IPS-NIHi7 (cell line): ENCODE measurements at regions not wholly inside any gene's neighbourhood (a gene's known extent, or its start where the extent isn't known, plus 50 kb on each side); places are given as distances from the start of the nearest gene placed in this dataset.
"Not testable (repeated sequence)": the region's sequence is repeated elsewhere in the genome, so short reads cannot be mapped to it uniquely, and the experiment has no call there.

Experiments
- DNase-seq: peaks from one replicate; pipeline ENCODE4 v3.0.0; 2012; ENCODE audit warnings: mixed read lengths; ENCODE audit errors: extremely low spot score

DNA sequence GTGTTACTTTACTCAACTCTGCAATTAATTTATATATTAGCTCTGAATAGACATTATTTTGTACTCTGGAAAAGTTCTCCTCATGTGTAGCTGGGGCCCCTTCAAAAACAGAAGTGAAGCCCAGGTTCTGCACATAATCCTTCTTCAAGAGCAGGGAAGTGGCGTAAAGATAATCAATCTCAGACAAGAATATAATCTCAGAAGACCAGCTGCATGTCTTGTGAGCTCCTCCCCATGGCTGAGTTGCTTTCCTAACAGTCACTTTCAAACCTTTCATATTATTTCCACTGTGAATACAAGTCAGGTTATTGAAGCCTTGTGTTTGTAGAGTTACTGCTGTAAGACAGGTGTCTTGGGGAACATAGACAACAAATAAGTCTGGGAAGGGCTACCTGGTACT is 691.9 kb downstream of the RFPL4B start:
- no peak for DNase-seq

DNA sequence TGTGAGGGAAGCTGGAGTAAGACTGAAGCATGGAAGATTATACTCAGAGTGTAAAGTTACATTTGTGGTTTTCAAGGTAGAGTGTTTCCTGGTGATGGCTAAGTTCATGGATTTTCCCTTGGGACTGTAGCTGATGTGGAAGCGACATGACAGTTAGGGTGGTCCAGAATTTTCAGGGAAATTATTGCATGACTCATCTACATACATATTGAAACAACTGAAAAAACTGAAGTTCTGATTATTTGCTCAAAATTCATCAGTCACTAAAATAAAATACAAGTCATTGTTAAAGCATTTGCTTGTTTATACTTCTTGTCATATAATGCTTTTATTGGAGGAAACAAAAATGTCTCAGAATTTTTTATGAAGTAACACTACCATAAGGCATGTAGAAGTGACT is 700.0 kb downstream of the RFPL4B start:
- no peak for DNase-seq

DNA sequence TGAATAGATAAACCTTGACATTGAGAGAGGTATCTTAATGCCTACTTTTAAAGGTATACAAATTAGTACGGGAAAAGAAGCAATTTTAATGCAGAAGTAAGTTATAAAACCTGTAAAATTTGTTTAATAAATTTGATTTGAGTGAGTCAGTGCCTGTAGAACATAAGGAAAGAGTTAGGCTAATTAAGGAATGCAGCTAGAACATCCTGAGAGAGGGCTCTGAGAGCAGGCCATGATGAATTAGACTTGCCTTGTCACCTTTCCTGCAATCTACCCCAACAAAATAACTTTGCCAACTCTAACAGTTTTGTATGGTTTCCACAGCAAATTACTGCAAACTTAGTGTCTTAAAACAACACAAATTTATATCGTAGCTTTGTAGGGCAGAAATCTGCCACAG is 700.8 kb downstream of the RFPL4B start:
- no peak for DNase-seq

DNA sequence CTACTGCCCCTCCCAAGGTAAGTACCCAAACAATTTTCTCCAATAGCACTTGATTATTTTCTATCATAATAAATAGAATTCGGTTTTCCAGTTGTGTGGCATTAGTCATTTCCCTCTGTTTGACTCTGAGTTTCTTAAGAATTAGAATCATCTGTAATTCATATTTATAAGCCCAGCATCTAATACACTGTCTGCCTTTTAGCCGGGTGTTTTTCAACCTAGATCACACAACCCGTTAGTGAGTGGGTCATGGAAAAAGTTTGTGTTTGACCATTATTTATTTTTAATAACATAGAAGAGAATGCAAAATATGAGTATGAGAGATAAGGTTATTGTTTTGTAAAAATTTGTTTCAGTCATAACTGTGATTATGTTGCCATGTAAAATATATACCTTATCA is 701.6 kb downstream of the RFPL4B start:
- DNase-seq, result no peak

DNA sequence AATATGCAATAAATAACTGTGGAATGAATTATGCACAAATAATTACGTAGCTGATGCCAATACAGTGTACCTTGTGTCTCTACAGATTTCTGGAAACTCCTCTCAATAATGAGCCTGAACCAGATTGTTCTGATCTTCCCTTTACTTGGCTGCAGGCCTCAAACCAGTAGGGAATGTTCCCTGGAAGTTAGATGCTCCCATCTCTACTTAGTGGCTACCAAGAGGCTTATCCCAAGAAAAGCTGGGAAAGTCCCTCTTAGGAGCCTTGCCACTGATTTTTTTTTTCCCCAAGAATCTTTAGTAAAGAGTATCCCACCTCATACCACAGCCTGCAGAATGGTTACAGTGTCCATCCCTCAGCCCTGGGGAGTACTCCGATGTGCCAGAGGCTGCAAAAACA is 702.1 kb downstream of the RFPL4B start:
- DNase-seq, result no peak

DNA sequence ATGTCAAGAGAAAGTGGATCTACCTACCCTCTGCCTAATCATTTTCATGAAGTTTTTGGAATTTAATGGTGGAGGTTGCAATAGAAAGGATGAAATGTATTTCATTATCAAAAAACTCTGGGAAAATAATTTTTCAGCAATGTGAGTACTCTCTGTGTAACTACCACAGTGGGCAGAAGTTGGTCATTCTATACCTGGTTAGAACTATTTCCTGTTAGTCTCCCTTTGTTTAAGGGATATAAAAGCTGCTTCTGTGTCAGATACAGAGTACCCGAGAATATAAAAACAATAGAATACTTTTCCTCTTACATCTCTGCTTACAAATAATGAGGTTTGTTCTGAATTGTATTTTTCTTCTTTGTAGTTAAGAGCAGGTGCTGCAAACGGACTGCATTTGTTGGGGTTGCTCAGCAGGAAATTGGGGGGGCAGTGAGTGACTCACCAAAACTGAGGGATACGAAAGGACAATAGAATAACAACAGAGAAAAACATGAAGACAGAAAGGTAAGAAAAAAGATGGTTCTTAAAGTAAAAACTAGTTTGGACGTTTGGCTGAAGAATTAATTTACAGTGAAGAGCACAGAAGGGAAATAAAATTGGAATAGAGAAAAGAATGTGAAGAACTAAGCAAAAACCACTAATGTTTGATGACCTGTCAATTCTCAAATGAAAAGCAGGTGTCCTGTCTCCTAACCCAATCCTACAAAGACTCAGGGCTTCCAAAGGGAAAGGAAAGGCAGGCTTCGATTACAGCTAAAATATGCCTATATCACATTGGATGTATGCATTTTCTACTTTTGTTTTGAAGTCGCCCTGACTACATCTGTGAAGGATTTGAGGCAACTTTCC is 703.1 kb downstream of the RFPL4B start:
- no peak for DNase-seq

DNA sequence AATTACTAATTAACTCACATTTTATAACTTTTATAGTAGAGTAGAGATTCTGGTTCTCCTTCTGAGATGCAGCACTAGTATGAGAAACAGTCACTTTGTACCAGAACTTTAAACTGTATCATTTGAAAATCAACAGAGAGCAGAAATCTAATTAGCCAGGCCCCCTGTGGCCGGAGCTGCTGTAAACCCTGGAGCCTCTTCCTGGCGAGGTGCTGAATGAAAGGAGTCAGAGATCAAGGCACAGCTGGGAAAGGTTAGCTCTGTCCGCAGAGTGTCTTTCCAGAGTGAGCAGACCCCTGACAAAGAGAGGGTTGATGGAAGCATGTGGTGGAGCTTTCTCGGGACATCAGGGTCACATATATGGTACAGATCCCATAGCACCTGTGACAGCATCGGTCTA is 703.8 kb downstream of the RFPL4B start:
- peak; percentile 51 for DNase-seq

DNA sequence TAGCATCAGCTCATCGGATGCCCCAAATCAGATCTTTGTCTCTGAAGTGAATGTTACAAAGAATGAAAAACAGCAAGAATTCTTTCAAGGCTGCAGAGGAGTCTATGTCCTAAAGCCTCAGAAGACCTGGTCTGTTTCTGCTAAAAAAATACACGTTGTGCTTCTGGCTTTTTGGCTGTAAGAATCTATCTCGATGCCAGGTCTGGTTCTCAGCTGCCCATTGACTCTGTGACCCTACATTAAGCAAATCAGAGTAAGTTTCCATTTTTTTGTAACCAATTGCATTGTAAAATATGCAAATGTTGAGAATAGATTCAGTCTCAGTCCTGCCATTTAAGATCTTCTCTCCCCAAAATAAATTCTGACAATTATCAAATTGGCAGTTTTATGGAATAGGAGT is 705.4 kb downstream of the RFPL4B start:
- no peak for DNase-seq

DNA sequence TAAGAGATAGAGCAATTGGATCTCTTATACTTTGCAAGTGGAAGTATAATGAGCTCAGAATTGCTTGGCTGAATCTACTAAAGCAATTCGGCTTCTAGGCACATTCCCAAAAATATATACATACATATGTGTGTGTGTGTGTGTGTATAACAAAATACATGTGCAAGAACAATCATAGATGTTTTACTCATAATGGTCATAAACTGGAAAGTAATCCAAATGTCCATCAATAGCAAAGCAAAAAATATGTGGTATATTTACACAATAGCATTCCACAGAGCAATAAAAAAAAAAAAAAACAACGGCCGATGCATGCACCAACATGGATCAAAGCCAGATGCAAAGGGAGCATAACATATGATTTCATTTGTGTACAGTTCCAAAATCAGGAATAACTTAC is 707.9 kb downstream of the RFPL4B start:
- DNase-seq, result no peak

DNA sequence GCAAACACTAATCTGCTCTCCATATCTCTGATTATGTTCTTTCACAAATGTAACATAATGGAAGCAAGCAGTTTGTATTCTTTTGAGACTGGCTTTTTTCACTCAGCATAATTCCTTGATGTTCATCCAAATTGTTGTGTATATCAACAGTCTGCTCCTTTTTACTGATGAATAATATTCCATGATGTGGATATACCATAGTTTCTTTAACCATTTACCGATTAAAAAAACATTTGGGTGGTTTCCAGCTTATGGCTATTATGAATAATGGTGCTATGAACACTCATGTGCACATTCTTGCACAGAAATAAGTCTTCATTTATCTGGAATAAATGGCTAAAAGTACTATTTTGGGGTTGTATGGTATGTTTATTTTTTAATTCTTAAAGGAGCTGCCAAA is 708.9 kb downstream of the RFPL4B start:
- DNase-seq, result no peak

DNA sequence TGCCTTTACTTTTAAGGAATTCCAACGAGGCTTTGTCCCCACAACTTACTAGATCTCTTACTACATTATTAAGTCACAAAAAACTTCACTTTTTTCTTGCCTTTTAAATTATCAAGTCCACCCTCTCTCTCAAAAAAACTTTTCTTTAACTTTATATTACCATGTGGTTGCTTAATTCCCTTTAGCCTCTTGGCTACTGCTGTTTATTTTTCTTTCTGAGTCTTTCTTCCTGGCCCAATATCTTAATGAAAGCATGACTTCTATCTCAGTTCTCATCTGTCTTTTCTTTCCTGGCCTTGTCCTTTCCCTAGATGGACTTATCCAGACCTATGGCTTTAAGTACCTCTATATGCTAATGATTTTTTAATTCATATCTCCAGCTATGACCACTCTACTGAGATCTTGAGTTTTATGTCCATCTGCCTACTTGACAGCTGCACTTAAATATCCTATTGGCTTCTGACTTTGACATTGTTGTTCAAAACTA is 710.5 kb downstream of the RFPL4B start:
- DNase-seq, result no peak

DNA sequence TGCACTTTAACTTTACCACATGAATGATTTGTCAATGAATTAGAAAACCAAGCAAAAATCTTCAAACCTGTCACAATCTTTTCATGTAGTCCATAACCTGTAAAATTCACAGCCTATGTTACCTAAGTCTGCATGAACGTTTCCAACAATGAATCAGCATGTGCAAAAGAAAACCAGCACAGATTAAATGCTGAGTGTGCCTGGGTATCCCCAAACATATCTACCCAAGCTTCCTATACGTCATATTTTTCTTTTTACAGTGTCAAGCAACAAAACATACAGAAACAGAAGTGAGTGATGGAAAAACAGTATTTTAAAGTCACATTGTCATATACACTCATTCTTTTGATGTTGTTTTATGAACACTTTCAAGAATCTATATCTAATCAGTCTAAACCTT is 713.5 kb downstream of the RFPL4B start:
- DNase-seq, result no peak

DNA sequence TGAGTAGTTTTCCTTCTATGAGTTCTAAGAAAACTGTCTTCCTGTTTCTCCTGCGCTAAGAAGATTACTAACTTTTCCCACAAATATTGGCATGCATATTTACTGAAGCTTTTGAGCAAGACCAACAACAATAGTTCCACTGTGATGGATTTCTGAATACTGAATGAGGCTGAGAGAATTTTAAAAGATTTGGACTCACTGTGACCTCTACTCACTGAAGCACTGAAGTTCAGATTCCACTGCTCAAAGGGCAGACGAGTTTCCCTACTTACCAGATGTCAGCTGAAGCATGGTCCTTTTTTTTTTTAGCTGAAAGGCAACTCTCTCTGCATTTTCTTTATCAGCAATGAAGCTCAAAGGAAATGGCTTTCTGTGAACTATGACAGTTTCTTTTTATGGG is 718.5 kb downstream of the RFPL4B start:
- DNase-seq, result no peak

DNA sequence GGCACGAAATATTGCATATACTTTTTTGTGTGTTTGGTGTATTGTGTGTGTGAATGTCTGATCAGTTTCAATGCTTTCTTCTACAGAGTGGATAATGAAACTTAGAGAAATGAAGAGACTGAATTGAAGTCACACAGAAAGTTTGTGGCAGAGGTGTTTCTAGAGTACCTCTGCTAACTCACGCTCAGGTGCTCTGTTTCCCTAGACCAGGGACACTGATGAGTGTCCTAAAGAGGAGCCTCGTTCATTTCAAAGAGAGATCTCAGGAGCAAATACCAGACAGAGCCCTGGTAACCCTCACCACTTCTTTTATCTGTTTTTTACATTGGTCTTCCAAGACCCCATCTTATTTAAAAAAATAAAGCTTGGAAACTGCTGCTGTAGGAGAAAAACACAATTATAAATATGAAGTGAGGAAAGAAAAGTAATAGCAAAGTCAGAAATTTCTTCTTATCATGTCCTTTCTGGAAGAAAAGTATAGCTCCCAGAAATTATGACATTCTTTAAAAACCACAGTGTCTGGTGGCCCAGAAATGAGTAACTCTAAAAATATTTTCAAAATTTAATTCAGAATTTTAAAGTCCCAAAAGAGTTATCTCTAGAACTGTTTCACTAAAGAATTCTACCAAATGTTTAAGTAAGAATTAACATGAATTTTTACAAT is 720.6 kb downstream of the RFPL4B start:
- no peak for DNase-seq

DNA sequence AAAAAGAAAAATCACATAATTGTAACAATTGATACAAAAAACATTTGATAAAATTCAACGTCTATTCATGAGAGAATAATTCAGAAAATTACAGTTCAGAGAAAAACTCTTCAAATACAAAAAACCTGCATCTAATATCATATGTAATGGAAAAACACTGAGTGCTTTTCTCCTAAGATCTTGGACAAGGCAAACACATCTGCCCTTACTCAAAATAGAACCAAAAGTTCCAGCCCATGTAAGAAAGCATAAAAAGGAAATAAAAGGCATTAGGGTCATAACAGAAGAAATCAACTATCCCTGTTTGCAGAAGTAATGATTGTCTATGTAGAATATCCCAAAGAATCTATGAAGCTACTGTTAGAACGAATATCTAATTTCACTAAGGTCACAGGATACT is 721.4 kb downstream of the RFPL4B start:
- no peak for DNase-seq

DNA sequence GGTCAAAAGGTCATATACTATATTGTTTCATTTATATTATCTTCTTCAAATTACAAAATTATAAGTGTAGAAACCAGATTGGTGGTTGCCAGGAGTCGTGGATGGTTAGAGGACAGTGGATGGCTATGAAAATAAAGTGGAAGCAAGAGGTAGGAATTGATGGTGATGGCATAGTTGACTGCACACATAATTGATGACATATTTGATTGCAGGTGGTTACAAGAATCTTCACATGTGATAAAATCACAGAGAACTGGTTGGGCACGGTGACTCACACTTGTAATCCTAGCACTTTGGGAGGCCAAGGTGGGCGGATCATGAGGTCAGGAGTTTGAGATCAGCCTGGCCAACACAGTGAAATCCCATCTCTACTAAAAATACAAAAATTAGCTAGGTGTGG is 723.6 kb downstream of the RFPL4B start:
- DNase-seq, result not testable (repeated sequence)

DNA sequence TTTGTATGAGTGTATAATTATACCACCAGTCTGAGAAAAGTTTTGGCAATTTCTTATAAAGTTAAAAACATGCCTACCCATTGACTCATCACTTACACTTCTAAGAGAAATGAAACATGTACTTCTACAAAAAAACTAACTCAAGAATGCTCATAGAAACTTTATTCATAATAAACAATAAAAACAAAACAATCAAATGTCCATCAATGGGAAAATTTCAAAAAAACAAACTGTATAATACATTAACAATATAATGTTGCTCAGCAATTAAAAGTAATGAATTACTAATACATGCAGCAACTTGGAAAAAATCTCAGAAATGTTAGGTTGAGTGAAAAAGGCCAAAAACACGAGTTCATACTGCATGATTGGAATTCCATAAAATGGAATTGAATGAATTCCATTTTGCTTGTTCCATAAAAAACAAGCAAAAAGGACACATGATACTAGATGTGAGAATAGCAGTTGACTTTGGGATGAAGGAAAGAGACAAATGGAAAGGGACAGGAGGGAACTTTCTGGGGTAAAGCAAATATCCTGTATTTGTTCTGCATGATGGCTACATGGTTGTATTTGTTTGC is 726.6 kb downstream of the RFPL4B start:
- DNase-seq, result no peak

DNA sequence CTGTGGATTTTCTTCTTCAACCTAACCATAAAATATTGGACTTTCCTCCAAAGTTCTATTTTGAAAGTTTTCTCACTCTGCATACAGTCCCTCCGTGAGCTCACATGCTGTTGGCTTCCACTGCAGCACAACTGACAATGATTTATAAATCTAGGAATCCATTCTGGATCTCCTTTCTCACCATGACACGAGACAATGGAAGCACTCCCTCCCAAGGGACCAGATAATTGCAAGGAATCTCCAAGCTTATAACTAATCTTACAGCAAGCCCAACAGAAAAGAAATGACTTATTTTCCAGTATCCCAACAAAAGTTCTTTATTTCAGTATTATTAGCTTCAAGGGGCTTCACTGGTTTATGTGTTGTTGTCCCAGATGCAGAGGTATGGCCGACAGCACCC is 729.0 kb downstream of the RFPL4B start:
- no peak for DNase-seq

DNA sequence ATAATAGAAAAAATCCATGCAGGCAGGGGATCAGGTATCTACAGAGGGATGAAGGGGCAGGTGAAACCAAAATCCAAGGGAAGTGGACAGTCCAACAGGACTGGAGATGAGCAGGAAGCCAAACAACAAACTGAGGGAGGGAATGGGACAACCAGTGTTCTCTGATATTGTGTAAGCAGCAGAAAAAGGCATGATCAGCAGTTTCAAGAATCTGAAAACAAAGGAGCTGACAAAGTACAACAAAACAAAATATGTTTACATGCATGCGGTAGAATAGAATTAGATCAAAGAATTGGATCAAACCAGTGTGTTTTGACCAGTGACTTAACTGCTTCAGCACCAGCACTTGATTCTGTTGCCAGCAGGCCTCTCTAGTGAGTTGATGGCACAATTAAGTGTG is 729.7 kb downstream of the RFPL4B start:
- no peak for DNase-seq

DNA sequence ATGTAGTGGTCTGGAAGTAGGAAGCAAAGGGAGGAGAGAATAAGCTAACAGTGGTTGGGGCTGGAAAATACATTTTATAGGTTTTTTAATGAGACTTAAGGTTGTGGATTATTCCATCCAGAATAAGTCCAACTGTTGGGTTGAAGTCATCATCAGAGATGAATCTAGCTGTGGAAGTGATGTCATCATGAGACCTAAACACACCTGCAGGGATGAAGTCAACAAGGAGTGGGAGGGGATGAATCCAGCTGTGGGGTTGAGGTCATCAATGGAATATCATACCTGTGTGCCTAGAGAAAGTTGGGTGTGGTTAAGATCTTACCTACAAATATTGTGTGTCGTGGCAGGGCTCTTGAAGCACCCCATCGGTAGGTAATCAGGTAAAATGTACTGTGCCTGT is 730.7 kb downstream of the RFPL4B start:
- no peak for DNase-seq

DNA sequence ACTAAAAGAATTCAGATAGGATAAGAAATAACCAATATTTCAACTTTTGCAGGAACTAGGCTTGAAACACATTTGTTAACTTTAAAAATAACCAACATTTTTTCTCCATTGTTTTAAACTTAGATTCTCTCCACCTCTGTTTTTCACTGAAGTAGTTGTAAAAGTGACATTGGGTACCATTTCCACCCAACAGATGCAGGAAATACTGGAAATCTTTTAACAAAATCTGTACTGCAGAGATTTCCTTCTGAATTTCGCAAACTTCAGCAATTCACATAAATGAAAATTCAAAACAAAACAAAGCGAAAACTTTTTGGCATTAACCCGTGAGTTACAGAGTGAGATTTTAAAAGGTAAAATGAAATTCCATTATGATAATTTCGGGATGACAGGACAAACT is 731.7 kb downstream of the RFPL4B start:
- no peak for DNase-seq

DNA sequence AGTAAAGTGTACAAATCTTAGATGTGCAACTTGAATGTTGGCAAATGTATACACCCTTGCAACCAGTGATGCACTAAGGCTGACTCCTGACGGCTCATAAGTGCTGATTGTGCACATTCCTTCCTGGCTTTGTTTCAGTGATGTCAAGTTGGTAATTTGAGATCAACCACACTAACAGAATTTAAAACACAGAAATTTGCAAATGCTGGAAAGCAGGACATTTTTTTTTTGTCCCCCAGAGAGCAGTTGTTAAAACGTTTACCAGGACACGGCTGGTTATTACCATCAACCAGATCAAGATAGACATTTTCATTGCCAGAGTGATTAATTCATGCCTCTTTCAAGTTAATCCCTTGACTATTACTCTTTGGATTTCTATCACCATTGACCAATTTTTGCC is 735.6 kb downstream of the RFPL4B start:
- no peak for DNase-seq

DNA sequence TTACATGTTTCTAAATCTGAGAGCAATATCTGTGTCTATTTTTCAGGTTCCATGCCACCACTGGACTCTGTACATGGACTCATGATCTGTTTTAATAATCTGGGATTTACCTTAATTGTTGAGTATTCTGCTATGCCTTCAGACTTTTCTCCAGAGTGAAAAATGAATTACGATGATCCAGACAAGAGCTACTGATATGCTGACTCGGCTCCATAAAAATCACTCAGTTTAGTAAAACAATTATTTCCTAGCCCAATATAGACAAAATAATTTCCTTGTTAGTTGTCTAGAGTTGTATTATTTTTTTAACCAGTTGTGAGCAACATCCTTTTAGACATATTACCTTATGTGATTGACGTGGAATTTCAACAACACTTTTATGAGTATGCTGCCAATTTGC is 736.8 kb downstream of the RFPL4B start:
- no peak for DNase-seq
